Transverse colon (tissue), 4 donors: ENCODE measurements at regions not wholly inside any gene's neighbourhood (a gene's known extent, or its start where the extent isn't known, plus 50 kb on each side); places are given as distances from the start of the nearest gene placed in this dataset.

Experiments used
- DNase-seq: peaks from one replicate; pipeline ENCODE4 v3.0.0-alpha.2; 2019
- H3K27ac ChIP-seq, 4 donors: fragments of 200-600 bp; sonication (generic); 2 replicates each; pipeline ENCODE4 v1.5.1; 2016 to 2018; ENCODE audit warnings: inconsistent platforms in 4 of 4
- H3K27me3 ChIP-seq: fragments of 200-600 bp; sonication (generic); 2 replicates; pipeline ENCODE4 v1.5.1; 2017; ENCODE audit warnings: inconsistent platforms
- H3K36me3 ChIP-seq, 4 donors: fragments of 200-600 bp; sonication (generic); 2 replicates each; pipeline ENCODE4 v1.5.1; 2017 to 2019; ENCODE audit warnings: inconsistent platforms in 4 of 4
- H3K4me1 ChIP-seq, 4 donors: fragments of 200-600 bp; sonication (generic); 2 replicates each; pipeline ENCODE4 v1.5.1; 2017 to 2020; ENCODE audit warnings: inconsistent platforms in 4 of 4
- H3K4me3 ChIP-seq, 4 donors: fragments of 200-600 bp; sonication (generic); 1 replicate in 1 of 4; 2 replicates in 3 of 4; pipeline versions ENCODE4 v1.5.1 to v1.6.1; 2017 to 2019; ENCODE audit warnings: inconsistent platforms in 4 of 4
- H3K9me3 ChIP-seq, 2 donors: fragments of 200-600 bp; sonication (generic); 2 replicates each; pipeline ENCODE4 v1.5.1; 2017 to 2019; ENCODE audit warnings: inconsistent platforms in 2 of 2
- CTCF ChIP-seq, 5 experiments: fragments of 200-600 bp in 3 of 5; fragments of 450-650 bp in 2 of 5; sonication (generic) in 3 of 5; IDR thresholded peaks; 1 replicate in 2 of 5; 2 replicates in 3 of 5; pipeline ENCODE4 v1.5.1; 2016 to 2017; ENCODE audit warnings: antibody characterized with exemption in 5 of 5, inconsistent platforms in 3 of 5, mild to moderate bottlenecking in 2 of 5, moderate library complexity in 1 of 5
- EP300 ChIP-seq: sonication (generic); formaldehyde crosslinking; IDR thresholded peaks from one replicate; pipeline ENCODE4 v1.6.1; 2017; ENCODE audit warnings: antibody characterized with exemption, low read depth
- POLR2A ChIP-seq: fragments of 450-650 bp; IDR thresholded peaks from one replicate; pipeline ENCODE4 v1.6.1; 2016; ENCODE audit warnings: antibody characterized with exemption, mild to moderate bottlenecking, moderate library complexity
- POLR2AphosphoS5 ChIP-seq, 3 donors: sonication (generic); formaldehyde crosslinking; IDR thresholded peaks; one replicate each; pipeline ENCODE4 v1.6.1; 2016; ENCODE audit warnings: antibody characterized with exemption in 3 of 3
- WGBS, 2 donors: methylation state at CpG; one replicate each; pipeline ENCODE4 v1.1.5; 2018; ENCODE audit warnings: low coverage in 1 of 2; 5-methylcytosine and 5-hydroxymethylcytosine counted together
- in situ Hi-C, 4 donors: fragments of 200-750 bp; cut with MboI; loops; one replicate each; pipeline versions ENCODE4 v1.15.0 to v1.15.1; 2017; ENCODE audit warnings: low sequenced_read_pairs in 3 of 4, low pct_ligation_motif_present in 1 of 4, low pct_unique_long_range_greater_than_20kb in 1 of 4
- intact Hi-C: fragments of 100-400 bp; cut with DNase I; formaldehyde crosslinking; loops from one replicate; pipeline ENCODE4 v1.15.1; 2023; ENCODE audit warnings: low total_unique reads

GRCh38 chr1:96987186-96987703 is 265.7 kb downstream of the PTBP2 start:
- intact Hi-C loops (no loop called here), in situ Hi-C loops (no loop called here)
- WGBS, 2 donors: 81 to 87% methylated on average over 3 to 5 of the region's 5 CpGs
- no peak overlapping the region for H3K27ac ChIP-seq
- DNase-seq: no peak
- no peak for TF ChIP-seq CTCF (IDR thresholded peaks at IDR 0.05)
- no peak for TF ChIP-seq POLR2A
- TF ChIP-seq EP300: no peak
- no peak for TF ChIP-seq POLR2AphosphoS5 (IDR thresholded peaks at IDR 0.05)
- H3K27me3 ChIP-seq: no peaks in the 10 kb centered on the region
- H3K4me1 ChIP-seq: no peaks in the 10 kb centered on the region
- no peaks in the 10 kb centered on the region for H3K36me3 ChIP-seq
- no peak overlapping the region for H3K4me3 ChIP-seq
- no peaks in the 10 kb centered on the region for H3K9me3 ChIP-seq

GRCh38 chr1:96989302-96989701 is 267.7 kb downstream of the PTBP2 start:
- Histone ChIP-seq H3K36me3 (no peaks in the 10 kb centered on the region), H3K27ac (no peak overlapping the region), H3K4me1 (no peaks in the 10 kb centered on the region), H3K4me3 (no peak overlapping the region), H3K27me3 (no peaks in the 10 kb centered on the region), H3K9me3 (no peaks in the 10 kb centered on the region)
- intact Hi-C loops (no loop called here), in situ Hi-C loops (no loop called here)
- 83% methylated on average over 2 of the region's 2 CpGs; no CpG with 5 or more reads in 1 of the 2 donors for WGBS, 2 donors
- no peak for DNase-seq
- TF ChIP-seq POLR2AphosphoS5 (IDR thresholded peaks at IDR 0.05) (no peak), EP300 (no peak), CTCF (IDR thresholded peaks at IDR 0.05) (no peak), POLR2A (no peak)

- no peaks in the 10 kb centered on the region for H3K4me1 ChIP-seq
- H3K27ac ChIP-seq: no peak overlapping the region
- no peaks in the 10 kb centered on the region for H3K36me3 ChIP-seq
- no peaks in the 10 kb centered on the region for H3K9me3 ChIP-seq
- no peak for DNase-seq
- H3K27me3 ChIP-seq: no peaks in the 10 kb centered on the region
- in situ Hi-C loops (no loop called here), intact Hi-C loops (no loop called here)
- no peak overlapping the region for H3K4me3 ChIP-seq
- TF ChIP-seq CTCF (IDR thresholded peaks at IDR 0.05) (no peak), POLR2AphosphoS5 (IDR thresholded peaks at IDR 0.05) (no peak), EP300 (no peak), POLR2A (no peak)
- WGBS, 2 donors: 79 to 89% methylated on average over 3 of the region's 3 CpGs
Observed at GRCh38 chr1:96990136-96990535, 268.6 kb downstream of the PTBP2 start.

- no peak for DNase-seq
- no peaks in the 10 kb centered on the region for H3K9me3 ChIP-seq
- WGBS, 2 donors: 73 to 95% methylated on average over 1 of the region's 1 CpG
- in situ Hi-C loops (no loop called here), intact Hi-C loops (no loop called here)
- no peaks in the 10 kb centered on the region for H3K36me3 ChIP-seq
- H3K4me1 ChIP-seq: no peaks in the 10 kb centered on the region
- no peak for TF ChIP-seq POLR2A
- no peak for TF ChIP-seq CTCF (IDR thresholded peaks at IDR 0.05)
- no peak for TF ChIP-seq POLR2AphosphoS5 (IDR thresholded peaks at IDR 0.05)
- TF ChIP-seq EP300: no peak
- no peaks in the 10 kb centered on the region for H3K27me3 ChIP-seq
- H3K27ac ChIP-seq: no peak overlapping the region
- no peak overlapping the region for H3K4me3 ChIP-seq
Observed at GRCh38 chr1:96991261-96991660, 269.7 kb downstream of the PTBP2 start.
